Endometrium (tissue), 2 donors: ENCODE measurements at regions not wholly inside any gene's neighbourhood (a gene's known extent, or its start where the extent isn't known, plus 50 kb on each side); places are given as distances from the start of the nearest gene placed in this dataset.
A peak's percentile ranks its signal among the peaks of the same experiment; 100 is the strongest.

Source experiments
- FAIRE-seq: peaks from 2 replicates; lab custom pipeline; 2012; peaks lifted over from hg19 to GRCh38; lab: Jason Lieb, UNC
- donor health status: control.
- donor health status: control.

DNA sequence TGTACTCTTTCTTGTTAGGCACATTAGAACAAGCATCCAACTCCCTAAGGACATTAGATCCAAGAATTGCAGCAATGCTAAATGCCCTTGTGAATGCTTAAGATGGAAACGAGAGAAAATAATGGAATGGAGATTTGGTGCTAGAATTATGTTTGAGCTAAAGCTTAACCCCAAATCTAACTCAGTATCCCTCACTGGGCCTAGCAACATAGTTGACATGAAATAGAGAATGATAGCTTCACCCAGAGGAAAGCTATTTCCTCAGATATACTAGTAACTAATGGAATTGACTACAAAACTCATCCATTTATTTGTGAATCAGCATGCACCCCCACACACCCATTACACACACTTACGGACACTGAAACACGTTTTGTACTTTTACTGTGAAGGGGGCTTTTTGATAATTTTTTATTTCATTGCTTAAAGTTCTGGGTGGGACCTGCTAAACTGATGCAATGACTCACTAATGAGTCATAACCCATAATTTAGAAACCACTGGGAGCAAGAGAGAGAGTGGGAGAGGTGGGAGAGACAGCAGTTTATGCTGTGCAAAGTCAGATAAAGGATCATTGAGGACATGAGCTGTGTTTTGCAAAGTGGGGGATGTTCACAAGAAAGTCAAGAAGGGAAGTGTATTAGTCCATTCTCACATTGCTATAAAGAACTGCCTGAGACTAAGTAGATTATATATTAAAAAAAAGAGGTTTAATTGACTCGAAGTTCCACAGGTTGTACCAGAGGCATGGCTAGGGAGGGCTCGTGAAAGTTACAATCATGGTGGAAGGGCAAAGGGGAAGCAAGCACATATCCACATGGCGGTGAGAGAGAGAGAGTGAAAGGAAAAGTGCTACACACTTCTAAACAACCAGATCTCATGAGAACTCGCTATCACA is 382.7 kb downstream of the SFMBT2 start:
- FAIRE-seq: no peak

GRCh38 chr10:7027237-7027912 is 383.5 kb downstream of the SFMBT2 start:
- no peak for FAIRE-seq

DNA sequence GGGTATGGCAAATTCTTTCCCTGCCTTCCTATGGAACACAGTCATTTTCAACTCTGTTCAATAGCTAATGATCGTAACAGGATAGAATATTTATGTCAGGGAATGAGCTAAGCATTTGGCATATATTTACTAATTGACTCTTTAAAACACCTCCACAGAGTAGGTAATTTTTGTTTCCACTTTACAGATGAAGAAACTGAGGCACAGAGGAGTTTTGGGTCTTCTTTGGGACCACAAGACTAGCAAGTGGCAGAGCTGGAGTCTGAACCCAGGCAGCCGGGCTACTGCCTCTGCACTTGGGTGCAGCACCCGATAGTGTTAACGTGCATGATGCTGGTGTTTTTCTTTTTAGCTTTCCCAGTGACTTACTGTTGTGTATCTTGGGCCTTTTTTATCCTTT is 384.0 kb downstream of the SFMBT2 start:
- no peak for FAIRE-seq

GRCh38 chr10:7025296-7025695 is 385.5 kb downstream of the SFMBT2 start:
- no peak for FAIRE-seq

DNA sequence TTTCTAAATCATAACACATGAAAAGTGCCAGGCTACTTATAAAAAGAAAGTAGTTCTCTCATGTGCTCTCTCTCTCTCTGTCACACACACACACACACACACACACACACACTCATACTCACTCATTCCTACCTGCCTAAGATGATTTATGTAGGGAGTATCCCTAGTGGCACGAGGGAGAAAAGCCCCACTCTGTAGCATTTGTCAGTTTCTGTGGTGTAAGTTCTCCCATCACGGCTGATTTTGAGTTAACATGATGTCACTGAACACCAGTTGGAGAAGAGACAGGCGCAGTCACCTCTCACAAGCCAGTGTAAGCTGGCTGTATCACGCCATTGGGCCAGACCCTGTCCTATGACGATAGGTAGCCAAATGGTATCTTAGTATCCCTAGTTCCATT is 395.4 kb downstream of the SFMBT2 start:
- FAIRE-seq: no peak

DNA sequence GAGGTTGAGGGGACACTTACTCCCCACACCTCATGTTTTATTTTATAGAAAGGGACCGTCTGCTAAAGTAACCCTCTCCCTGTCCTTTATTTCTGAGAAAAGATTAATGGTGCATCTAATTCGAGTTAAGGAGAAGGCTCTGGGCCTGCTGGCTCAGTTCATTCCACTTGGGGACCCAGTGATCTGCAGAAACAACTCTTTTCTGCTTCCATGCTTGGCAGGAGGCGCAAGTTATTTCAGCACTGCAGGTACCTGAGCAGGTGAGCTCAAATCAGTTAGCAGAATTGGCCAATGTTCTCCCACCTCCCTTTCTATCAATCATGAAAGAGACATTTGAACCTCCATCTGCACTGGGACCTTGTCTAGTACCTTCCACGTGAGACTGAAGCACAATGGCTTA is 396.1 kb downstream of the SFMBT2 start:
- no peak for FAIRE-seq

- FAIRE-seq: no peak
These were observed 398.8 kb downstream of the SFMBT2 start for GRCh38 chr10:7011994-7012393.

DNA sequence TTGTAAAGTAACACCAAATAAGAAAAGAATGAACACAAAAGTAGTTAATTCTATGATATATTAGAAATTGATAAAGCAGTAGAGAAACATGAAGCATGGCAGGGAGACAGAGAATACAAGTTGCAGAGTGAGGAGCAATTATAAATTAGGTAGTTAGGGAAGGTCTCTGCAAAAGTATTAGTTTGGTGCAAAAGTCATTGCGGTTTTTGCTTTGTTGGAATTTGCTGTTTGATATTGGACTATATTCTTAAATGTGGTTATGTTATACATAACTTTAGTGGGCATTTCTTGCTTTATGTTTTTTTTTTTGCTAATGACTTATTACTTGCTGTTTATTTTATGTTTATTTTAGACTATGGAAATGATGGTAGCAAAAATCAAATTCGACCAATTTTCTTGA is 402.2 kb downstream of the SFMBT2 start:
- FAIRE-seq: no peak

GRCh38 chr10:7007600-7008190 is 403.1 kb downstream of the SFMBT2 start:
- FAIRE-seq: no peak

- no peak for FAIRE-seq
These were observed 404.3 kb downstream of the SFMBT2 start for GRCh38 chr10:7006566-7006965.

DNA sequence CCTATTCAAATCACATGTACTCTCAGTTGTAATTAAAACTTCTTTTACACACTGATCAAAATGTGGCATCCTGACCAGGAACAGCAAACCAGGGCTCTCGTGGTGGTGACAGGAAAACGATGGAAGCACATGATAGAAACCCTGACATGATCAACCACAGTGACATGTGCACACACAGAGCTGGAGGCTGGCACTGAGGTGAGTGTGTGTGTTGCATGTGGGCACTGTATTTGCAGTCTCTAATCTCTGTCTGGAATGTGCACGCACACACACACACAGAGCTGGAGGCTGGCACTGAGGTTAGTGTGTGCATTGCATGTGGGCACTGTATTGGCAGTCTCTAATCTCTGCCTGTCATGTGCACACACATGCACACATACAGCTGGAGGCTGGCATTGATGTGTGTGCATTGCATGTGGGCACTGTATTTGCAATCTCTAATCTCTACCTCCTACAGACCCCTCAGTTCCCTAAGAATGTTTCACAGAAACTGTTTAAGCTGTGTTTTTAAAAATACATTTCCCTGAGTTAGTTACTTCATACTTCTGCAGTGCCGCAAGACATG is 406.9 kb downstream of the SFMBT2 start:
- FAIRE-seq: no peak

DNA sequence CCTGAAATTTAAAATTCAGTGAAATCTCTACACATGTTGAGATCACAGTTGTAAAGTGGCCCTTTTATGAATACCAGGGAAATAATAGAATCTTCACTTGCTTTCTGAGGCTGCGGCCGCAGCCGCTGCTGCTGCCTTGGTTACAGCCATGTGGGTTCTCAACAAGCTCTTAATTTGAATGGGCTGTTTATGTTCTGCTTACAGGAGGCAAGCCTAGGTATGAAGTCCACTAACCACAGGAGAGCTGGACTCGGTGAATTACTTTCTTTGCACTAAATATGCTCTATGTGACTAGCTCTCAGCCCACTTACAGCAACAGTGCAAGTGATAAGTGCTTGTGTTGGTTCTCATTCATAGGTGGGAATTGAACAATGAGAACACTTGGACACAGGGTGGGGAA is 410.8 kb downstream of the SFMBT2 start:
- FAIRE-seq: no peak

DNA sequence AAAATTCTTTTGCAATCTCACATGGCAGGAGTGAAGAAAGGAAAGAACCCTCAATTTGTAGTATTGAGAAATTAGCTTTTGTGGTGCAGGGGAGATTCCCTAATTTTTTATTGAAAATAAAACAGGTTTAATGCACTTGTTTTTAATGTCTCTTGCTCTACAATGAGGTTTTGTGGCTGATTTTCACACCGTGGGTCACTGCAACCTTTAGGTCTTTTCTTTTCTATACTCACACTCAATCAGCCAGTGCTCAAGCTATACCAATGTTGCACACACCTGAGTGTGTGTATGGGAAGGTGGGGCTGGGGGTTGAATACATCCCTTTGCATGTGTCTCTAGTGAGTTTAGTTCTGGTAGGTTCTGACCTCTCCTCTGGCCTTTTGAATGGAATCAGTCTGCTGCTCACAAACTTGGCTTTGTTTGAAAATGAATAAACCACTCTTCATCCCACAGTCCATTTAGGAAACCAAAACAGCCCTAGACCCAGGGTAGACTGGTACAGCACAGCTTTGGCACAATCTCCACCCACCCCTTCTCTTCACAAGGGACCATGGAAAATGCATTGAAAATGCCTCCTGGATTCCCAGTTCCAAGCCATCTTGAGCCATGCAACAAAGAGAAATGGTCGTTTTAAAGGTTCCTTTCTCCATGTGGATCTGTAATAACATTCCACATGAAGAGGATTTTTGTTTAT is 411.5 kb downstream of the SFMBT2 start:
- no peak for FAIRE-seq

- no peak for FAIRE-seq
These were observed 413.3 kb downstream of the SFMBT2 start for GRCh38 chr10:6997509-6997908.

- no peak for FAIRE-seq
These were observed 414.4 kb downstream of the SFMBT2 start for GRCh38 chr10:6996431-6996830.

- no peak for FAIRE-seq
These were observed 415.0 kb downstream of the SFMBT2 start for GRCh38 chr10:6995831-6996230.

- peak; percentile 41 for FAIRE-seq
These were observed 415.3 kb upstream of the PRKCQ start for GRCh38 chr10:6995341-6995740.

- FAIRE-seq: no peak
These were observed 410.8 kb upstream of the PRKCQ start for GRCh38 chr10:6990891-6991290.

- FAIRE-seq: no peak
These were observed 408.6 kb upstream of the PRKCQ start for GRCh38 chr10:6988654-6989053.

DNA sequence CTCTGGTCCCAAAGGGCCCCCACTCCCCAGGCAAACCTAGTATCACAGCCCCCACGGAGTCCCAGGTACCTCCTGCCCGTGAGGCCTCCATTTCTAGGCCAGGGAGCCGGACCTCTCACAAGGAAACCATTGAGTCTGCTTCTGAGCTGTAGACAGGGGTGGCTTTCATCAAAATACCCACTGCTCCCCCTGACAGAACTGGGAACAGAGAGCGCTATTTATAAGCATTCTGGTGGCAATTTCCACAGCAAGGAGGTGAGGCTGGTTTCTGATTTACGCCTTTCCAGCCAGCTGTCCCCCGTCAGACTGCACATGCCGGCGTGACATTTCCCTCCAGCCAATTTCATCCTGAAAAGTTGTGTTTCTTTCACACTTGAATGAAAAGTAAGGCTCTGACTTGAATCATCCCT is 407.5 kb upstream of the PRKCQ start:
- no peak for FAIRE-seq

DNA sequence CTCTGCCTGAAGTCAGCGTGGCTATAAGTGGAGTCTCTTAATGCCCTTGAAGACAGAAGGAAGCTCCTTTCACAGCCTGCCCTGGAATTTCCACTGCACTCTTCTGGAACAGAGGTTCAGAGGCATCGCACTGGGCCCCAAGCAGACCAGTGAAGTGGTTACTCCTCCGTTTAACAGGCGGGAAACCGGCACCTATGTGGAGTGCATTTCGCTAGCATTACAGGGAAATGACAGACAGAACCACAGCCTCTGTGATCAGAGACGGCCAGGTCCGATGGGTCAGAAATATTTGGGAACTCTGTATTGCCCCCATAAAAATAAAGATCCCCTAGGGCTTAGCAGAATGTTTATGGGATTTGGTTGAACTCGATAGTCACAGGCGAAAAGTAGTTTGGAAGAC is 406.9 kb upstream of the PRKCQ start:
- FAIRE-seq: no peak

DNA sequence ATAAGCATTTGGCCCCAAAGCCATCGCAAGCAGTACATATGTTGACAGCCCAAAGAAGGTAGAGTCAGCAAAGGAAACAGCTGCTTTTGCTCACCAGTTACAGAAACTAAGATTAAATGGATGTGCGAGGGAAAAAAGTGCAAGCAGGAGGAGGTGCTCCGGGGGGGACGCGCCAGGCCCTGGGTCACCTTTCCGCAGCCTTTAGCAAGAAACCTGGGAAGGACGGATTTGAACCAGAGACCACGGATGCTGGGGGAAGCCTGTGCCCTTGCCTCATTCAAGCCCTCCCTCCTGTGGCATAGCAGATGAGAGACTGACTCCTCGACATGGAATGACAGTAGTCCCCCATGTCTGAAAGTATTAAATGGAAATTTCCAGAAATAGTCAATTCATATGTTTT is 405.6 kb upstream of the PRKCQ start:
- no peak for FAIRE-seq
